ENCODE measurements at regions not wholly inside any gene's neighbourhood (a gene's known extent, or its start where the extent isn't known, plus 50 kb on each side); places are given as distances from the start of the nearest gene placed in this dataset.

GRCh38 chr4:123455360-123455759 is 58.8 kb downstream of the SPRY1 start:
- no peak overlapping the region for H3K27ac Mint-ChIP-seq
- H3K4me1 Mint-ChIP-seq (ENCODE audit: low read depth) = peaks cover 31% of the 10 kb centered on the region
- H3K36me3 Mint-ChIP-seq (ENCODE audit: low read depth) = no peaks in the 10 kb centered on the region
- H3K4me3 Mint-ChIP-seq = no peak overlapping the region
- H3K9me3 Mint-ChIP-seq = no peaks in the 10 kb centered on the region
- no peaks in the 10 kb centered on the region for H3K27me3 Mint-ChIP-seq

- Mint-ChIP-seq H3K27me3 (no peaks in the 10 kb centered on the region), H3K27ac (no peak overlapping the region), H3K4me3 (no peak overlapping the region), H3K36me3 (ENCODE audit: low read depth) (no peaks in the 10 kb centered on the region), H3K4me1 (ENCODE audit: low read depth) (peaks cover 19% of the 10 kb centered on the region), H3K9me3 (no peaks in the 10 kb centered on the region)
These were observed 65.4 kb downstream of the SPRY1 start for GRCh38 chr4:123462007-123462406.

DNA sequence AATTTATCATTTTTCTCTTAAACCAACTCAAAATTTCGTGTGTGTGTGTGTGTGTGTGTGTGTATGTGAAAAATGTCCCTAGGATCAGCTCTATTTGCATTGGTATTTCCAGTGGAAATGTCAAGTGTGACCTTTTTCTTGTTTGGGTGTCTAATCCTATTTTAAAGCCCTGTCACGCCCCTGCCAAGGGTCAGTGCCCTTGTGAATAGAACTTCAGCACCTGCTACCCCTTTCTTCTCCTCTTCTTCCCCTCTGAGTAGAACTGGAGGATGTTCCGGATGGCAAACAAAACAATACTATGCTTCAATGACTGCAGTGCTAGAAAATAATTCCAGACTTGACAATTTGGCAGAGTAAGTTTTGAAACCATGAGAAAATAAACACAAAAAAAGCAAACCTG is 67.3 kb downstream of the SPRY1 start:
- H3K27ac Mint-ChIP-seq = no peak overlapping the region
- H3K4me3 Mint-ChIP-seq = no peak overlapping the region
- H3K9me3 Mint-ChIP-seq = peaks cover 5% of the 10 kb centered on the region
- no peaks in the 10 kb centered on the region for H3K27me3 Mint-ChIP-seq
- peaks cover 21% of the 10 kb centered on the region for H3K4me1 Mint-ChIP-seq (ENCODE audit: low read depth)
- H3K36me3 Mint-ChIP-seq (ENCODE audit: low read depth) = no peaks in the 10 kb centered on the region

DNA sequence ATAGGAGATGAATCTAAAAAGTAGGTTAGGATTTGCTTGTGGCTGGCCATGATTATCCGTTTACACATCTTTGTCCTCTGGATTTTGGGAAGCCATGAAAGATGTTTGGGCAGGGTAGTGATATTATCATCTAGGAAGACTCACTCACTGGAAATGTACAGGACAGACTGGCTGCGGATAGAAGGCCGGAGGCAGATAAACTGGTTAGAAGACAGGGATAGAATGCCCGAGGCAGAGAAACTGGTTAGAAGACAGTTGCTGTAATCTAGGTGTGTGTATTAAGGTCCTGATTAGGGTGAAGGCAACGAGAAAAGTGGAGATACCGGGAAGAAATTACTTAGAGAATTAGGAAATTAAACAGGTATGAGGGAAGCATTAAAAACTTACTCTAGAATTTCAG is 68.8 kb downstream of the SPRY1 start:
- Mint-ChIP-seq H3K4me1 (ENCODE audit: low read depth) (peaks cover 29% of the 10 kb centered on the region), H3K27me3 (no peaks in the 10 kb centered on the region), H3K36me3 (ENCODE audit: low read depth) (no peaks in the 10 kb centered on the region), H3K4me3 (no peak overlapping the region), H3K27ac (no peak overlapping the region), H3K9me3 (peaks cover 5% of the 10 kb centered on the region)

DNA sequence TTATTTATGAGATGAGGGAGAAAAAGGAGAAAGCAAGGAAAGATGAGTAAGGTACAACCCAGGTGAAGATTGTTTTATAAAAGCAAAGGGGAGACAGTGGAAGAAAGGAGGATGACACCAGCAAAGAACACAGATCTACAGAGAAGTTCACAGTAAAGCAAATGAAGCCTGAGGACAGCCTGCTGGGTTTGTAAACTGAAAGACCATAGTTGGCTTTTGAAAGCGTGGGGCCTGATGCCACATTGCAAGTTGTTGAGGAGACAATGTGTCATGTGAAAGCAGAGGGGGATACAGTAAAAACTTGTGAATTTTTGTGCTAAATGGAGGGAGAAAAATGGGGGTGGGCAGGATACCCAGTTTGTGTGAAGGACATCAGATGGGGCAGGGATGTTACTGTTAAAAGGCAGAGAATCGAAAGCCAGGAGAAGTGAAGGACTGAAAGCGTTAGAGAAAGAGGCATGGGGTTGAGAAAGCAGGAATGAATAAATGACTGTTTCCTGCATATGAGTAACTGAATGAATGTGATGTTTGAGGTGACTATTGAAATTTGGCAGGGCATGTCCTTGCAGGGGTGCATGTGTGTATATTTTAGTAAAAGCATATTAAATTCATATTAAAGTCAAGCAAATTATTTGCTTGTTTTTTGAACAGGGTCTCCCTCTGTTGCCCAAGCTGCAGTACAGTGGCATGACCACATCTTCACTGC is 69.6 kb downstream of the SPRY1 start:
- Mint-ChIP-seq H3K27me3 (no peaks in the 10 kb centered on the region), H3K27ac (no peak overlapping the region), H3K9me3 (peaks cover 5% of the 10 kb centered on the region), H3K4me1 (ENCODE audit: low read depth) (peaks cover 29% of the 10 kb centered on the region), H3K36me3 (ENCODE audit: low read depth) (no peaks in the 10 kb centered on the region), H3K4me3 (no peak overlapping the region)

DNA sequence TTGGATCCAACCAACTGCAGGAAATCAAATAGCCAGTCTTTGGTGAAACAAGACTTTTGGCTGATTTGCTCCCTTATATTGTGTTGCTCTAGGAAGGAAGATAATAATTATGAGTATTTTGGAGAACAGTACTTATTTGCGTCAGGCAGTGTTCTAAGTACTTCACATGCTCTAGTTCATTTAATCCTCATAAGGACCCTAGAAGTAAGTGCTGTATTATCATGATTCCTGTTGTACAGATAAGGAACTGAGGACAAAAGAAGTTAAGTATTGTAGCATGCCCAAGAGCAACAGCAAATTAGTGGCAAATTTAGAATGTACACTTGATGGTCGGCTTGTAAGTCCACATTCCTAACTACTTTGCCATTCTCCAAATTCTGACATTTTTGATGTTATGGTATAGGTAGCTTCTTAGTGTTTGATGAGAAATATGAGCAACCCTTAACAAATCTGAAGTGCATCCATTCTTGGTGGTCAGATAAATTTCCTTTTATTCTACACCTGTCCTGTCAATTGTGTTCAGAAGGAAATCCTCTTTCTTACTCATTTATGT is 72.0 kb downstream of the SPRY1 start:
- Mint-ChIP-seq H3K27ac (no peak overlapping the region), H3K4me1 (ENCODE audit: low read depth) (peaks cover 28% of the 10 kb centered on the region), H3K4me3 (no peak overlapping the region), H3K9me3 (peaks cover 5% of the 10 kb centered on the region), H3K36me3 (ENCODE audit: low read depth) (no peaks in the 10 kb centered on the region), H3K27me3 (no peaks in the 10 kb centered on the region)

DNA sequence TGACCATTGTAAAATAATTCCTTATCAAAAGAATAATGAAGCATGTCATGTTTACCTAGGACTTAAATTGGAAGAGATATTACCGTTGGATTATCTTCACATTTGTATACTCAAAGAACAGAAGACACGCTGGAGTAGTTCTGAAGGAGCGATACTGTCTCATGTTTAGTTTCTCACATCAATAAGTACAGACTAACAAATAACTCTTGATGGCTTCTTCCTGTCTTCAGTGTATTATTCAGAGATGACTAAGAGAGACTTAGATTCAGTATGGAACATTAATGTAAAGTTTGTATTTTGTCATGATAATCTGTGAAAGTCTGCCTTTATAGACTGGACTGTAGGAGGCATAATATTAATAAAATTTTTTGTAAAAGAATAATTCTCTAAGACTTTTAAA is 72.7 kb downstream of the SPRY1 start:
- H3K36me3 Mint-ChIP-seq (ENCODE audit: low read depth) = no peaks in the 10 kb centered on the region
- H3K27ac Mint-ChIP-seq = peak overlapping the region; percentile 46
- H3K27me3 Mint-ChIP-seq = no peaks in the 10 kb centered on the region
- H3K4me3 Mint-ChIP-seq = no peak overlapping the region
- H3K9me3 Mint-ChIP-seq = peaks cover 5% of the 10 kb centered on the region
- H3K4me1 Mint-ChIP-seq (ENCODE audit: low read depth) = peaks cover 27% of the 10 kb centered on the region

- H3K27me3 Mint-ChIP-seq = no peaks in the 10 kb centered on the region
- H3K27ac Mint-ChIP-seq = no peak overlapping the region
- no peak overlapping the region for H3K4me3 Mint-ChIP-seq
- H3K4me1 Mint-ChIP-seq (ENCODE audit: low read depth) = peaks cover 27% of the 10 kb centered on the region
- peaks cover 5% of the 10 kb centered on the region for H3K9me3 Mint-ChIP-seq
- H3K36me3 Mint-ChIP-seq (ENCODE audit: low read depth) = no peaks in the 10 kb centered on the region
These were observed 73.1 kb downstream of the SPRY1 start for GRCh38 chr4:123469696-123470095.

DNA sequence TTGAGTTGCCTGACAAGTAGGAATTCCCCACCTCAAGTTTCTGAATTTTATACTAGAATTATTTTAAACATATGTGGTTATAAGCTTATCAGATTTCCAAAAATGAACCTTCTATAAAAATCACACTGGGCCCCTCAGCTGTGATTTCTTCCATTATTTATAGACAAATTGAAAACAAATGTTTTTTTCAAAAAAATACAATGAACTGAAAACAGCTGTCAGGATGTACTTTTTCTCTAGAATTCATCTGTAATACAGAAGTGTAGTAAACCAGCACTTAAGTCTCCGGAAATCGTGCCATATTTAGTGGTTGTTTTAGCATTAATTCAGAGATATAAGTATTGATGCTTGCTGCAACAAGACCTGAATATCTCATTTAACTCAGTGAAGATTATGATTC is 74.0 kb downstream of the SPRY1 start:
- Mint-ChIP-seq H3K4me1 (ENCODE audit: low read depth) (peaks cover 27% of the 10 kb centered on the region), H3K9me3 (peaks cover 5% of the 10 kb centered on the region), H3K36me3 (ENCODE audit: low read depth) (no peaks in the 10 kb centered on the region), H3K27ac (no peak overlapping the region), H3K4me3 (no peak overlapping the region), H3K27me3 (no peaks in the 10 kb centered on the region)

- Mint-ChIP-seq H3K36me3 (ENCODE audit: low read depth) (no peaks in the 10 kb centered on the region), H3K27ac (no peak overlapping the region), H3K9me3 (peaks cover 5% of the 10 kb centered on the region), H3K4me1 (ENCODE audit: low read depth) (peaks cover 15% of the 10 kb centered on the region), H3K27me3 (no peaks in the 10 kb centered on the region), H3K4me3 (no peak overlapping the region)
These were observed 75.2 kb downstream of the SPRY1 start for GRCh38 chr4:123471655-123472369.

DNA sequence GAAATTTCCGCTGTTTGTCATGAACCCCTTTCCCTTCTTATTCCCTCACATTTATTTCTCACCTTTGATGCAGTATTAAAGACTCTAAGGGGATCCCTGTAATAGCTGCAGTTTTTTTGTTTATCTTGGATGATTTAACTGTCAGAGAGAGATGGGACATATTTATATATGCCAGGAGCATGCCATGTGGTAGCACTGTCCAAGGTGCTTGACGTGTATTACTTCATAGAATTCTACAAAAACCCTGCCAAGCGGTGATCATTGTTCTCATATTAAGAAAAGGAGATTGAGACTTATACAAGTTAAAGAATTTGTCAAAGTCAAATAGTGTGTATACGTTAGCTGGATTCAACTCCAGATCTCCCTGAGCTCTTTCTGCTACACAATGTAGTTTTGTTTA is 78.2 kb downstream of the SPRY1 start:
- Mint-ChIP-seq H3K27me3 (no peaks in the 10 kb centered on the region), H3K27ac (no peak overlapping the region), H3K4me1 (ENCODE audit: low read depth) (peaks cover 34% of the 10 kb centered on the region), H3K4me3 (no peak overlapping the region), H3K9me3 (no peaks in the 10 kb centered on the region), H3K36me3 (ENCODE audit: low read depth) (no peaks in the 10 kb centered on the region)

DNA sequence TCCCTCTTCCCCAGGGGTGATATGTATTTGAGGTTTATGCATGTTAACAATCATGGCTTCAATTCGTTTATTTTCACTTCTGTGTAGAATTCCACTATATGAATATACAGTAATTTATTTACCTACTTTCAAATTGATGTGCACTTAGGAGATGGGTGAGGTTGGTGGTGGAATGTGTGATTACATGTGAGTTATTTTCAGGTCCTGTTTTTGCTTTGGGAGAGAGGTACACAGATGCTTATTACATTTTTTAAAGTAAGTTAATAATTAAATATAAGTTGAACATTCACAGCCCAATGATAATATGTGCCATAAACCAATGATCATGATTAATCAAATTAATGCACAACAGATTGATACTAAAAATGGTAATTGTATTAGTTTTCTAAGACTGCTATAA is 79.5 kb downstream of the SPRY1 start:
- Mint-ChIP-seq H3K4me1 (ENCODE audit: low read depth) (peaks cover 44% of the 10 kb centered on the region), H3K27me3 (no peaks in the 10 kb centered on the region), H3K9me3 (no peaks in the 10 kb centered on the region), H3K36me3 (ENCODE audit: low read depth) (no peaks in the 10 kb centered on the region), H3K4me3 (no peak overlapping the region), H3K27ac (no peak overlapping the region)

GRCh38 chr4:123477711-123478209 is 81.2 kb downstream of the SPRY1 start:
- Mint-ChIP-seq H3K27me3 (no peaks in the 10 kb centered on the region), H3K36me3 (ENCODE audit: low read depth) (no peaks in the 10 kb centered on the region), H3K27ac (peak overlapping the region; percentile 88), H3K9me3 (no peaks in the 10 kb centered on the region), H3K4me1 (ENCODE audit: low read depth) (peaks cover 59% of the 10 kb centered on the region), H3K4me3 (peak overlapping the region; percentile 77)

GRCh38 chr4:123478859-123479345 is 82.3 kb downstream of the SPRY1 start:
- Mint-ChIP-seq H3K27ac (peak overlapping the region; percentile 88), H3K27me3 (no peaks in the 10 kb centered on the region), H3K36me3 (ENCODE audit: low read depth) (no peaks in the 10 kb centered on the region), H3K4me1 (ENCODE audit: low read depth) (peaks cover 63% of the 10 kb centered on the region), H3K9me3 (no peaks in the 10 kb centered on the region), H3K4me3 (peak overlapping the region; percentile 77)

DNA sequence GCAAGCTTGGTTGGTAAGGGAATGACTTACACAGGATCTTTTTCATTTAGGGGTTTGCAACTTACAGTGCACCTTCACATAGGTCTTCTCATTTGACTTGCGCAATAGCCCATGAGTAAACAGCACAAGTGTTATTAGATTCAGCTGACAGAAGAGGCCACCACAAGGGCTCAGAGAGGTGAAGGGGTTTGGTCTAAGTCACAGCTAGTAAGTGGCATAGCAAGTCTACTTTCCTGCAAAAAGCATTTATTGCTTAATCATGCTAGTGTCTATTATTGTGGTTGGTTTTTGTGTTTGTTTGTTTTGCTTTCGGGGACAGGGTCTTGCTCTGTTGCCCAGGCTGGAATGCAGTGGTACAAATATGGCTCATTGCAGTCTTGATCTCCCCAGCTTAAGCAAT is 83.3 kb downstream of the SPRY1 start:
- Mint-ChIP-seq H3K9me3 (no peaks in the 10 kb centered on the region), H3K27ac (no peak overlapping the region), H3K4me1 (ENCODE audit: low read depth) (peaks cover 66% of the 10 kb centered on the region), H3K27me3 (no peaks in the 10 kb centered on the region), H3K4me3 (no peak overlapping the region), H3K36me3 (ENCODE audit: low read depth) (no peaks in the 10 kb centered on the region)

All from stimulated activated naive CD8-positive, alpha-beta T cell treated with anti-CD3 and anti-CD28 coated beads, Interleukin-15, Interleukin-2, amounts not matched to agents 100 ng/mL and 50 ng/mL, for 24 hours (primary cell).